Naive thymus-derived CD4-positive, alpha-beta T cell (primary cell): ENCODE measurements at regions not wholly inside any gene's neighbourhood (a gene's known extent, or its start where the extent isn't known, plus 50 kb on each side); places are given as distances from the start of the nearest gene placed in this dataset.

Experiments used
- ATAC-seq: fragments of 150-1000 bp; cut with Tn5 transposase; 2 replicates; pipeline ENCODE4 v1.10.0; 2021; ENCODE audit warnings: mild to moderate bottlenecking, moderate library complexity
- CTCF ChIA-PET: fragments of 350-600 bp; sonication (Branson Sonifier 250); formaldehyde crosslinking; loops from one replicate; lab custom pipeline; 2021; ENCODE audit warnings: antibody characterized with exemption; lab: Charles Lee
- POLR2A ChIA-PET: fragments of 350-600 bp; sonication (Branson Sonifier 250); formaldehyde crosslinking; loops from one replicate; lab custom pipeline; 2021; ENCODE audit warnings: antibody characterized with exemption, inconsistent platforms; lab: Charles Lee
- DNase-seq, 9 donors: peaks; one replicate each; pipeline versions ENCODE4 v3.0.0 to v3.0.0-alpha.2; 2020 to 2022; ENCODE audit warnings: mixed read lengths in 1 of 9
- H3K27ac ChIP-seq: one replicate; pipeline ENCODE4 v1.7.0; 2013; ENCODE audit warnings: mild to moderate bottlenecking, low read depth, low read length, moderate library complexity
- H3K27me3 ChIP-seq, 2 donors: one replicate each; pipeline ENCODE4 v1.7.0; 2013; ENCODE audit warnings: low read length in 2 of 2, mild to moderate bottlenecking in 2 of 2, moderate library complexity in 2 of 2; ENCODE audit not compliant: control insufficient read depth in 2 of 2, insufficient read depth in 2 of 2
- H3K36me3 ChIP-seq, 3 experiments: 1 replicate in 2 of 3; 2 replicates in 1 of 3; pipeline ENCODE4 v1.7.0; 2013; ENCODE audit warnings: low read length in 3 of 3, mild to moderate bottlenecking in 3 of 3, moderate library complexity in 1 of 3; ENCODE audit not compliant: insufficient read depth in 3 of 3, control insufficient read depth in 2 of 3
- H3K4me1 ChIP-seq, 2 donors: one replicate each; pipeline ENCODE4 v1.7.0; 2013; ENCODE audit warnings: low read length in 2 of 2, mild to moderate bottlenecking in 2 of 2, moderate library complexity in 1 of 2; ENCODE audit not compliant: control insufficient read depth in 2 of 2, insufficient read depth in 2 of 2
- H3K4me3 ChIP-seq: 2 replicates; pipeline ENCODE4 v1.7.0; 2013; ENCODE audit warnings: mild to moderate bottlenecking, low read length
- H3K9me3 ChIP-seq, 3 experiments: 1 replicate in 2 of 3; 2 replicates in 1 of 3; pipeline ENCODE4 v1.7.0; 2013; ENCODE audit warnings: low read length in 3 of 3; ENCODE audit not compliant: control insufficient read depth in 2 of 3
- H3K27ac Mint-ChIP-seq, 9 donors: one replicate each; pipeline ENCODE4 v1.8.0; 2020 to 2022; ENCODE audit warnings: mixed read lengths in 9 of 9, mild to moderate bottlenecking in 8 of 9, moderate library complexity in 5 of 9, inconsistent platforms in 2 of 9
- H3K27me3 Mint-ChIP-seq, 5 donors: one replicate each; pipeline ENCODE4 v1.8.0; 2021 to 2022; ENCODE audit warnings: mixed read lengths in 5 of 5, mild to moderate bottlenecking in 1 of 5
- H3K36me3 Mint-ChIP-seq, 5 donors: one replicate each; pipeline ENCODE4 v1.8.0; 2020 to 2022; ENCODE audit warnings: mixed read lengths in 5 of 5, mild to moderate bottlenecking in 3 of 5, inconsistent platforms in 1 of 5
- H3K4me1 Mint-ChIP-seq, 7 donors: one replicate each; pipeline ENCODE4 v1.8.0; 2020 to 2022; ENCODE audit warnings: mixed read lengths in 7 of 7, mild to moderate bottlenecking in 3 of 7, inconsistent platforms in 1 of 7
- H3K4me3 Mint-ChIP-seq, 10 donors: one replicate each; pipeline ENCODE4 v1.8.0; 2020 to 2022; ENCODE audit warnings: mild to moderate bottlenecking in 10 of 10, mixed read lengths in 10 of 10, moderate library complexity in 6 of 10, inconsistent platforms in 2 of 10
- H3K9me3 Mint-ChIP-seq, 11 donors: one replicate each; pipeline ENCODE4 v1.8.0; 2020 to 2022; ENCODE audit warnings: mixed read lengths in 11 of 11, mild to moderate bottlenecking in 4 of 11, inconsistent platforms in 1 of 11, moderate library complexity in 1 of 11
- intact Hi-C, 2 donors: fragments of 100-400 bp; cut with micrococcal nuclease; formaldehyde crosslinking; loops; one replicate each; pipeline ENCODE4 v1.15.1; 2023

- H3K27me3 Mint-ChIP-seq = peaks cover 0 to 3% (median 0%) of the 10 kb centered on the region in 5 donors
- intact Hi-C loops = no loop called here
- H3K4me1 ChIP-seq = peaks cover under 1 to 2% of the 10 kb centered on the region in 2 donors
- H3K27me3 ChIP-seq = no peaks in the 10 kb centered on the region
- H3K27ac Mint-ChIP-seq = no peak overlapping the region
- H3K4me1 Mint-ChIP-seq = peaks cover 3 to 15% (median 11%) of the 10 kb centered on the region in 7 donors
- H3K36me3 Mint-ChIP-seq = peaks cover 0 to 4% (median 0%) of the 10 kb centered on the region in 5 donors
- ChIA-PET POLR2A (no interaction called here), CTCF (no interaction called here)
- no peak overlapping the region for H3K27ac ChIP-seq
- H3K36me3 ChIP-seq = no peaks in the 10 kb centered on the region
- ATAC-seq (no peak), DNase-seq (no peak)
- H3K9me3 Mint-ChIP-seq = peaks cover 0 to 3% (median 0%) of the 10 kb centered on the region in 11 donors
- H3K4me3 Mint-ChIP-seq = no peak overlapping the region
- no peaks in the 10 kb centered on the region for H3K9me3 ChIP-seq
- no peak overlapping the region for H3K4me3 ChIP-seq
Observed at GRCh38 chr13:99812625-99813024, 158.9 kb downstream of the ZIC5 start.

DNA sequence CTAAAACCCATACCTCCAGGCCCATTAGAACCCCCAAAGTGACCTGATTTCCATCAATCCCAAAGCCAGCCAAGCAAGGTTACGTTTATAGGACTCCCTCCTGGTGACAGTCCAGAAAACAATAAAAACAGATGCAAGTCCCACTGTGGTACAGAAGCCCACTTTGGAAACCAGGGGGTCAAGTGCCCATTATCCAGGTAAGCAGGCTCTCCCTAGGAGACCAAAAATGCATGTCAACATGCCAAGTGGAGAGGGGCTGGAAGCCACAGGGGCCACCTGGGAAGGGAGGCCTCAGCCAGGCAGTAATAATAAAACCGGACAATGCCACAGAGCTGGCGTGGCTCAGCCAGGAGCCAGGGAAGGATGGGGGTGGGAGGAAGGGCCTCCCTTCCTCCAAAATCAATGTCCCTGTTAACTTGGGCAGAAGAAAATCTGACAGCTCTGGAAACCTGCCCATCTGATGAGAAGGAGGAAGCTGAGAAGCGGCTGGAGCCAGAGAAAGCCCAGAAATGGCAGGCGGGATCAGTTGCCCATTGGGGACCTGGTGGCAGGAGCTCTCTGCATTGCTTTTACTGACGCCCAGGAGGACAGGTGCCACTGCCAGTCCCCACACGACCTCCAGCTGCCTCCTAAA is 160.4 kb downstream of the ZIC5 start:
- CTCF ChIA-PET = no interaction called here

DNA sequence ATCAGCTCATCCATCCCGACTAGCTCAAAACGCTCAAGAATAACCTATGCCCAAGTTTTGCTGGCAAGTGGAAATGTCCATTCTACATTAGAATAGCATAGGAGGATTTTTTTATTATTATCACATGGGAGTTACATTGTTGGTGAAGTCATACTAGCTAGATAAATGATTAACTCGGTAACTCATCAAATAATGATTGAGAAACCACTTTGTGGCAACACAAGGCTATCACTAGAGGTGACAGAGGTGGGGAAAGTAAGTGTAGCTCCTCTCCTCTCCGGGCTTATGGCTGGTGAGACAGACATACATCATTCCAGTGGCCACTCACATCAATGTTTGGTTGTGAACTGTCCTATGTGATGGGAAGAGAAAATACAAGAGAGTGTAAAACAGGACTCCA is 161.6 kb downstream of the ZIC5 start:
- intact Hi-C loops = no loop called here
- Mint-ChIP-seq H3K9me3 (peaks cover 0 to 3% (median 0%) of the 10 kb centered on the region in 11 donors), H3K27me3 (no peaks in the 10 kb centered on the region), H3K4me3 (no peak overlapping the region), H3K4me1 (peaks cover 0 to 3% (median 0%) of the 10 kb centered on the region in 7 donors), H3K36me3 (peaks cover 0 to 5% (median 0%) of the 10 kb centered on the region in 5 donors), H3K27ac (no peak overlapping the region)
- ATAC-seq = no peak
- no peak overlapping the region for H3K4me3 ChIP-seq
- no peaks in the 10 kb centered on the region for H3K9me3 ChIP-seq
- CTCF ChIA-PET = no interaction called here
- DNase-seq = no peak
- H3K27ac ChIP-seq = no peak overlapping the region
- H3K4me1 ChIP-seq = no peaks in the 10 kb centered on the region
- no peaks in the 10 kb centered on the region for H3K36me3 ChIP-seq
- POLR2A ChIA-PET = no interaction called here
- no peaks in the 10 kb centered on the region for H3K27me3 ChIP-seq

More for the DNA sequence above, 160.4 kb downstream of the ZIC5 start:
- Mint-ChIP-seq H3K36me3 (peaks cover 0 to 5% (median 0%) of the 10 kb centered on the region in 5 donors), H3K27me3 (no peaks in the 10 kb centered on the region), H3K27ac (no peak overlapping the region), H3K4me3 (no peak overlapping the region), H3K4me1 (peaks cover 0 to 4% (median 0%) of the 10 kb centered on the region in 7 donors), H3K9me3 (peaks cover 0 to 3% (median 0%) of the 10 kb centered on the region in 11 donors)
- Histone ChIP-seq H3K4me1 (no peaks in the 10 kb centered on the region), H3K9me3 (no peaks in the 10 kb centered on the region), H3K27ac (no peak overlapping the region), H3K27me3 (no peaks in the 10 kb centered on the region), H3K36me3 (no peaks in the 10 kb centered on the region), H3K4me3 (no peak overlapping the region)
- no peak for DNase-seq
- POLR2A ChIA-PET = no interaction called here
- intact Hi-C loops = no loop called here
- ATAC-seq = no peak

DNA sequence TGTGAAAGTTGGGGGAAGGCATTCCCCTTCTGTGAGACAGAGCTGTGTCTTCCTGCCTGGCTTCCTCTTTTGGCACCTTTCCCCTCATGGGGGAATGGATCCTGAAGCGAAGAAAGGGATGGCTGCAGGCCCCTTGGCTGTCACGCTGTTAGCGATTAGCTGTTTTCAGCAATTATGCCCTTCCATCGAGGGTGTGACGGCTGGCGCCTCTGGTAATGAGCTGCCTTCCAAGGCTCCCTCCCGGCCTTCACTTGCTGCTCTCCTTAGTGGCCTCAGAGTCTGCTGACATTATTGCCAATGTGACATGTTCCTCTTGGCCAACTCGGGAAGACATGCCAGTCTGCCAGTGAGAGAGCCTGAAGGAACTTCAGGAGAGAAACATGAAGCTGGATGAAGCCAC is 162.1 kb downstream of the ZIC5 start:
- no peak overlapping the region for H3K27ac ChIP-seq
- POLR2A ChIA-PET = no interaction called here

GRCh38 chr13:99808786-99809185 is 162.8 kb downstream of the ZIC5 start:
- ChIA-PET CTCF (no interaction called here), POLR2A (interaction anchor here (0.5 kb wide), 1 partner anchor 448 kb away, joined by 3 read pairs; no protein-coding TSS in a partner anchor)
- Mint-ChIP-seq H3K27me3 (no peaks in the 10 kb centered on the region), H3K4me1 (peaks cover 0 to 3% (median 0%) of the 10 kb centered on the region in 7 donors), H3K27ac (no peak overlapping the region), H3K36me3 (peaks cover 0 to 11% (median 5%) of the 10 kb centered on the region in 5 donors), H3K4me3 (no peak overlapping the region), H3K9me3 (no peaks in the 10 kb centered on the region)
- intact Hi-C loops = no loop called here
- H3K9me3 ChIP-seq = no peaks in the 10 kb centered on the region
- H3K27ac ChIP-seq = no peak overlapping the region
- DNase-seq = no peak
- H3K4me1 ChIP-seq = no peaks in the 10 kb centered on the region
- no peak for ATAC-seq
- H3K4me3 ChIP-seq = no peak overlapping the region
- H3K36me3 ChIP-seq = no peaks in the 10 kb centered on the region
- no peaks in the 10 kb centered on the region for H3K27me3 ChIP-seq

More for the DNA sequence above, 162.1 kb downstream of the ZIC5 start:
- no peak for DNase-seq
- no peaks in the 10 kb centered on the region for H3K27me3 ChIP-seq
- H3K9me3 ChIP-seq = no peaks in the 10 kb centered on the region
- H3K4me1 Mint-ChIP-seq = peaks cover 0 to 3% (median 0%) of the 10 kb centered on the region in 7 donors
- H3K27ac Mint-ChIP-seq = no peak overlapping the region
- no peaks in the 10 kb centered on the region for H3K4me1 ChIP-seq
- CTCF ChIA-PET = no interaction called here
- no peak overlapping the region for H3K4me3 Mint-ChIP-seq
- H3K36me3 Mint-ChIP-seq = peaks cover 0 to 7% (median under 1%) of the 10 kb centered on the region in 5 donors
- intact Hi-C loops = no loop called here
- ATAC-seq = no peak
- H3K27me3 Mint-ChIP-seq = no peaks in the 10 kb centered on the region
- no peaks in the 10 kb centered on the region for H3K36me3 ChIP-seq
- H3K4me3 ChIP-seq = no peak overlapping the region
- peaks cover 0 to 3% (median 0%) of the 10 kb centered on the region in 11 donors for H3K9me3 Mint-ChIP-seq

GRCh38 chr13:99806671-99807070 is 164.9 kb downstream of the ZIC5 start:
- H3K4me3 Mint-ChIP-seq = no peak overlapping the region
- no peaks in the 10 kb centered on the region for H3K27me3 Mint-ChIP-seq
- peaks cover 0 to 21% (median 5%) of the 10 kb centered on the region in 5 donors for H3K36me3 Mint-ChIP-seq
- H3K27ac Mint-ChIP-seq = no peak overlapping the region
- no peaks in the 10 kb centered on the region for H3K4me1 ChIP-seq
- intact Hi-C loops = no loop called here
- peaks cover 0 to 3% (median 0%) of the 10 kb centered on the region in 7 donors for H3K4me1 Mint-ChIP-seq
- H3K9me3 ChIP-seq = no peaks in the 10 kb centered on the region
- H3K36me3 ChIP-seq = no peaks in the 10 kb centered on the region
- ChIA-PET POLR2A (no interaction called here), CTCF (no interaction called here)
- ATAC-seq (no peak), DNase-seq (no peak)
- no peaks in the 10 kb centered on the region for H3K9me3 Mint-ChIP-seq
- H3K27me3 ChIP-seq = no peaks in the 10 kb centered on the region
- H3K4me3 ChIP-seq = no peak overlapping the region
- H3K27ac ChIP-seq = no peak overlapping the region

DNA sequence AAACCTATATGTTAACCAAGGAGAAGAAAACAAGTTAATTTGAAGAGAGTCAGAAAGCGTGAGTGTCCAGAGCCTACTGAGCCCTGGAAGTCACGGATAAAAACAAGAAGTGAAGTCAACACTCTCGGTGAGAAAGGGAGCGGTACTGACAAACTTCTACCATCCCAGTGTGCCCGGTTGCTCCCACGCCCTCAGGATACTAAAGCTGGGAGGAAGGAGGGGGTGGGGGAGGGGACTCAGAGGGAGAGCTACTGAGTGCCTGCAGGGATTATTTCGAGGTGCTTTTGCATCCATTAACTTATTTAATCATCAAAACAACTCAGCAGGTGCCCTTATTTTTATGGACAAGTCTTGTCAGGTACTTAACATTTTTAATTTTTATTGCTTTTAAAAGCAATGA is 166.2 kb downstream of the ZIC5 start:
- Histone ChIP-seq H3K4me3 (no peak overlapping the region), H3K4me1 (no peaks in the 10 kb centered on the region), H3K27ac (no peak overlapping the region), H3K9me3 (no peaks in the 10 kb centered on the region), H3K36me3 (no peaks in the 10 kb centered on the region), H3K27me3 (no peaks in the 10 kb centered on the region)
- ChIA-PET CTCF (no interaction called here), POLR2A (no interaction called here)
- intact Hi-C loops = no loop called here
- Mint-ChIP-seq H3K36me3 (peaks cover 0 to 18% (median 5%) of the 10 kb centered on the region in 5 donors), H3K4me1 (peaks cover 0 to 3% (median 0%) of the 10 kb centered on the region in 7 donors), H3K27me3 (no peaks in the 10 kb centered on the region), H3K4me3 (no peak overlapping the region), H3K27ac (no peak overlapping the region), H3K9me3 (no peaks in the 10 kb centered on the region)
- ATAC-seq (no peak), DNase-seq (no peak)
